ENCODE measurements at regions not wholly inside any gene's neighbourhood (a gene's known extent, or its start where the extent isn't known, plus 50 kb on each side); places are given as distances from the start of the nearest gene placed in this dataset.

- DNase-seq (ENCODE audit: low read depth) = no peak
- no peak for TF ChIP-seq CTCF (conservative IDR thresholded peaks at IDR 0.05; ENCODE audit: low read depth, low read length)
- H3K4me3 ChIP-seq (ENCODE audit: low read depth, low read length) = no peak overlapping the region
Measured at GRCh38 chr3:117565777-117566176, 856.2 kb downstream of the TUSC7 start.

- no peak for TF ChIP-seq CTCF (conservative IDR thresholded peaks at IDR 0.05; ENCODE audit: low read depth, low read length)
- DNase-seq (ENCODE audit: low read depth) = no peak
- H3K4me3 ChIP-seq (ENCODE audit: low read depth, low read length) = no peak overlapping the region
Measured at GRCh38 chr3:117566926-117567325, 857.3 kb downstream of the TUSC7 start.

- no peak for DNase-seq (ENCODE audit: low read depth)
- TF ChIP-seq CTCF (conservative IDR thresholded peaks at IDR 0.05; ENCODE audit: low read depth, low read length) = no peak
- H3K4me3 ChIP-seq (ENCODE audit: low read depth, low read length) = no peak overlapping the region
Measured at GRCh38 chr3:117567382-117567781, 857.8 kb downstream of the TUSC7 start.

GRCh38 chr3:117567906-117568305 lies 858.3 kb downstream of the TUSC7 start:
- TF ChIP-seq CTCF (conservative IDR thresholded peaks at IDR 0.05; ENCODE audit: low read depth, low read length) = no peak
- no peak for DNase-seq (ENCODE audit: low read depth)
- no peak overlapping the region for H3K4me3 ChIP-seq (ENCODE audit: low read depth, low read length)

- no peak overlapping the region for H3K4me3 ChIP-seq (ENCODE audit: low read depth, low read length)
- DNase-seq (ENCODE audit: low read depth) = no peak
- no peak for TF ChIP-seq CTCF (conservative IDR thresholded peaks at IDR 0.05; ENCODE audit: low read depth, low read length)
Measured at GRCh38 chr3:117572786-117573185, 863.2 kb downstream of the TUSC7 start.

GRCh38 chr3:117580806-117581205 lies 871.2 kb downstream of the TUSC7 start:
- DNase-seq (ENCODE audit: low read depth) = no peak
- no peak overlapping the region for H3K4me3 ChIP-seq (ENCODE audit: low read depth, low read length)
- no peak for TF ChIP-seq CTCF (conservative IDR thresholded peaks at IDR 0.05; ENCODE audit: low read depth, low read length)

GRCh38 chr3:117586161-117586560 lies 876.6 kb downstream of the TUSC7 start:
- DNase-seq (ENCODE audit: low read depth) = no peak
- H3K4me3 ChIP-seq (ENCODE audit: low read depth, low read length) = no peak overlapping the region
- no peak for TF ChIP-seq CTCF (conservative IDR thresholded peaks at IDR 0.05; ENCODE audit: low read depth, low read length)

All from epithelial cell of proximal tubule (primary cell).